AG10803 (cell line): ENCODE measurements at regions not wholly inside any gene's neighbourhood (a gene's known extent, or its start where the extent isn't known, plus 50 kb on each side); places are given as distances from the start of the nearest gene placed in this dataset.
"Not testable (repeated sequence)": the region's sequence is repeated elsewhere in the genome, so short reads cannot be mapped to it uniquely, and the experiment has no call there.

Experiments
- DNase-seq: peaks from one replicate; pipeline ENCODE4 v3.0.0; 2010; ENCODE audit warnings: low read depth
- H3K4me3 ChIP-seq: 2 replicates; pipeline ENCODE4 v1.5.1; 2011; ENCODE audit warnings: mild to moderate bottlenecking, low read length, control low read depth
- CTCF ChIP-seq: conservative IDR thresholded peaks from 2 replicates; pipeline ENCODE4 v1.5.1; 2011; ENCODE audit warnings: mild to moderate bottlenecking, low read length, control low read depth, inconsistent platforms

GRCh38 chr2:16750175-16750924 is 84.7 kb upstream of the CYRIA start:
- DNase-seq: no peak
- TF ChIP-seq CTCF: no peak
- H3K4me3 ChIP-seq: no peak overlapping the region

- not testable (repeated sequence) for H3K4me3 ChIP-seq
Measured at GRCh38 chr2:16748511-16749266, 83.1 kb upstream of the CYRIA start.

GRCh38 chr2:16747689-16748088 is 82.1 kb upstream of the CYRIA start:
- TF ChIP-seq CTCF: no peak
- DNase-seq: no peak
- H3K4me3 ChIP-seq: no peak overlapping the region

More at GRCh38 chr2:16748511-16749266, 83.1 kb upstream of the CYRIA start:
- DNase-seq: not testable (repeated sequence)

GRCh38 chr2:16747257-16747656 is 81.6 kb upstream of the CYRIA start:
- H3K4me3 ChIP-seq: no peak overlapping the region
- TF ChIP-seq CTCF: no peak
- no peak for DNase-seq

- TF ChIP-seq CTCF: no peak
- no peak for DNase-seq
- H3K4me3 ChIP-seq: no peak overlapping the region
Measured at GRCh38 chr2:16746833-16747232, 81.2 kb upstream of the CYRIA start.

- TF ChIP-seq CTCF: no peak
- no peak overlapping the region for H3K4me3 ChIP-seq
- DNase-seq: no peak
Measured at GRCh38 chr2:16746329-16746728, 80.7 kb upstream of the CYRIA start.

- no peak for TF ChIP-seq CTCF
- no peak for DNase-seq
Measured at GRCh38 chr2:16745466-16745865, 79.8 kb upstream of the CYRIA start.

More at GRCh38 chr2:16745466-16745865, 79.8 kb upstream of the CYRIA start:
- H3K4me3 ChIP-seq: no peak overlapping the region
